NCI-H345 treated with DMSO at 0.1 percent for 48 hours (cell line): ENCODE measurements at regions not wholly inside any gene's neighbourhood (a gene's known extent, or its start where the extent isn't known, plus 50 kb on each side); places are given as distances from the start of the nearest gene placed in this dataset.
"Not testable (repeated sequence)": the region's sequence is repeated elsewhere in the genome, so short reads cannot be mapped to it uniquely, and the experiment has no call there.

Source experiments
- DNase-seq: peaks from one replicate; lab custom pipeline; 2025; ENCODE audit not compliant: unreplicated experiment; lab: John Stamatoyannopoulos, UW

DNA sequence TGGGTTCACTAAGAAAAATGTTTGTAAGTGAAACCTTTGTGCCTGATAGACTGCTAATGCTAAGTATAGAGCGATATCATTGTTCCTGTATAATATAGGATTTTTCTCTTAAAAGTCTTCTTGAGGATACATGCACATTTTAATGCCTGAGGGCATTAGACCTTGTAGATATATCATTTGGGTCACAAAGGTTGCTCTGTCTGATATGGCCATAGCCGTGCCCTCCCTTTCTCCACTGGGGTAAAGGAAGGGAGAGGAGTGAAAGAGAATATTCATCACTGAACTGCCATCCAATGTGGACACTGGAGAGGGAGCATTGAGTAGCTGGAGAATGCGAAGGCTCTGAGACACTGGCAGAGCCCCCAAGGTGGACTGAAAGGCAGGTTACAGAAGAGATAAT is 442.2 kb upstream of the SPTLC3 start:
- no peak for DNase-seq

DNA sequence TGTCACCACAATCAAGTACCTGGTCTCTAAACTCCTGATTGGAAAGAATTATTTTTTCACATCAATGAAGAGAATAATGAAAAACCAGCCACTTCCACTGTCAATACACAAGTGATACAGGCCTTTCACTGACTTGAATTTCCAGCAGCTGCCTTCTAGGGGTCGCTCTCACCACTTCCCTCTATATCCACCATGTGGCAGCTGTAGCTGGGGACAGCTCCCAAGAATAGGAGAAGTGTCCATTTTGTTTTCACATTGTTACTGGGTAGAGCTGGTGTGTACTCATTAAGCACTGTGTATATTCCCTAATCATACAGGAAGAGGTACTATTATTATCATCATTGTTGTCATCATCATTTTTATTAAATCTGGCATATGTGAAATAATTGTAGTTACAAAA is 438.4 kb upstream of the SPTLC3 start:
- no peak for DNase-seq

DNA sequence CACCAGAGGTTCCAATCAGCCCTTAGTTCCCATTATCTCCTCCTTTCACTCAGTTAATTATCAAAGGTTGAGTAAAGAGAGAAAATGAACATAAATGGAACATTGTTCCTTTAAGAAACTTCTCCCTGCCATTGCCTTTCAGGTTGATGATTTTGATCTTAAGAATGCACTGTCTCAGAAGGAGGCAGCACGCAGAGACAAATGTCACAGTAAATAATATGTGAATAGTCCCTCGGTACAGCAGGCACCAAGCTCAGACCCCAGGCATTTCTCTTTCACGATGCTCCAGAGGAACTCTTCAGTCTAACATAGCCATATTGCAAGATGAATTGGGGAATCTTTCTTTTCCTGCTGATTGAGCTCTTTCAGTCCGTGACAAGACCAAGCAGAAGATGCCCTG is 435.3 kb upstream of the SPTLC3 start:
- no peak for DNase-seq

DNA sequence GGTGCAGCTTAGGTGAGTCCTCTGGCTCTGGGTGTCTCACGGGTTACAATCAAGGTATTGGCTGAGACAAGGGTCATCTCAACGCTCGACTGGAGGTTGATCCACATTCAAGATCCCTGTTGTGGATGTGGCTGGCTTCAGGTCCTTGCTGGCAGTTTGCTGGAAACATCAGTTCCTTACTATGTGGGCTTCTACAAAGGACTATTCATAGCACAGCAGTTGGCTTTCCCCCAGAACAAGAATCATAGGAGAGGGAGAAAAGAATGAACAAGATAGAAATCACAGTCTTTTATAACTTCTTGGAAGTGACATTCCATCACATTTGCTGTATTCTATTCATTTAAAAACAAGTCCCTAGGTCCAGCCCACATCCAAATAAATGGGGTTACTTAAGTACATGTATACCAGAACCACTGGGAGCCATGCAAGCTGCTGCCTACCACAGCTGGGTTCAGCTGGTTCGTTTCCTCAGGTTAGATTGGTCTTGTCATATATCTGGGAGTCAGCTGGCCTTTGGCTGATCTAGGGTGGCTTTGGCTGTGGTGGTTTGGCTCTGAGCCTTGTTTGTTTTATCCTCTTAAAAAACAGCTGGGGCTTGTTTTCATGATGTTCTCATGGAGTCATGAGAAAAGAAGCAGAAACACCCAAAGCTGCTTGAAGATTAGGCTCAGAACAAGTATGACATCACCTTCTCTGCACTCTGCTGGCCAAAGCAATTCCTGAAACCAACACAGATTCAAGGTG is 433.2 kb upstream of the SPTLC3 start:
- no peak for DNase-seq

DNA sequence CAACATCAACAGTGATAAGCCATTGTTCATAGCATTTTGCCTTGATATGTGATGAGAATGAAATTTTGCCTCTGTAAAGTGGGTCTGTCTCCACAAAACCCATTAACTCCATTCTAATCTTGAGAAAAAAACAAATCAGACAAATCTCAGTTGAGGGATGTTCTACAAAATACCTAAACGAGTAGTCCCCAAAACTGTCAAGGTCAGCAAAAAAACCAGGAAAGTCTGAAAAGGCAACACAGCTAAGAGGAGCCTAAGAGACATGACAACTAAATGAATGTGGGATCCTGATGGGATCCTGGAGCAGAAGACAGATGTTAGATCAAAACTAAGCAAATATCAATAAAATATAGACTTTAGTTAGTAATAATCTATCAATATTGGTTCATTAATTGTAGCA is 431.6 kb upstream of the SPTLC3 start:
- no peak for DNase-seq

DNA sequence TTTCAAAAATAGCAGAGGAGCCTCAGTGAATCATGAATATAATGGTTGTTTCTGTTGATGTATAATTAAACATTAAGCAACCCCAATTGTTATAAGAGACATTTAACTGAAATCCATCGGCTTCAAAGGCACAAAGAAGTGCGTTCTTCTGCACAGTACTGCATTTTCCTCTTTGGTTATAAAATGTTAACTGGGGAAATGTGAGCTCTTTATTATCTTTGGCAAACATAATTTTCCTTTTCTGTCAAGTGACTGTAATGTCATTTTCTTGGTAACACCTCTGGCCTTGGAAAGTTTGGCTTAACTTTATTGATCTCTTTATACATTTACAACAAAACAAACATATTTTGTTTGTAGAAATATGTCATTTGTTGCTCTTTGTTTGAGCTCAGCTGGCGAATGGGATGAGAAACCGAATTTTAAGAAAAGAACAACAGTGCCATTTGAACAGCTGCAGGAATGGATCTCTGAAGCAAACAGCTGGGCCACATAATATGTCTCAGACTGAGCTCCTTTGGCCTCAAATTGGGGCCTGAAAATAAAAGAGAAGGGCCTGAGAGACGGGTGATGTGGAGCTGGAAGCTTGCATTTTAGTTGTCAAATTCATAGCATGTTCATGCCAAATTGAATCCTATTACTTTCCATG is 427.0 kb upstream of the SPTLC3 start:
- no peak for DNase-seq

DNA sequence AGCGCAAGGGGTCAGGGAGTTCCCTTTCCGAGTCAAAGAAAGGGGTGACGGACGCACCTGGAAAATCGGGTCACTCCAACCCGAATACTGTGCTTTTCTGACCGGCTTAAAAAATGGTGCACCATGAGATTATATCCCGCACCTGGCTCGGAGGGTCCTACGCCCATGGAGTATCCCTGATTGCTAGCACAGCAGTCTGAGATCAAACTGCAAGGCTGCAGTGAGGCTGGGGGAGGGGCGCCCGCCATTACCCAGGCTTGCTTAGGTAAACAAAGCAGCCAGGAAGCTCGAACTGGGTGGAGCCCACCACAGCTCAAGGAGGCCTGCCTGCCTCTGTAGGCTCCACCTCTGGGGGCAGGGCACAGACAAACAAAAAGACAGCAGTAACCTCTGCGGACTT is 426.1 kb upstream of the SPTLC3 start:
- not testable (repeated sequence) for DNase-seq

DNA sequence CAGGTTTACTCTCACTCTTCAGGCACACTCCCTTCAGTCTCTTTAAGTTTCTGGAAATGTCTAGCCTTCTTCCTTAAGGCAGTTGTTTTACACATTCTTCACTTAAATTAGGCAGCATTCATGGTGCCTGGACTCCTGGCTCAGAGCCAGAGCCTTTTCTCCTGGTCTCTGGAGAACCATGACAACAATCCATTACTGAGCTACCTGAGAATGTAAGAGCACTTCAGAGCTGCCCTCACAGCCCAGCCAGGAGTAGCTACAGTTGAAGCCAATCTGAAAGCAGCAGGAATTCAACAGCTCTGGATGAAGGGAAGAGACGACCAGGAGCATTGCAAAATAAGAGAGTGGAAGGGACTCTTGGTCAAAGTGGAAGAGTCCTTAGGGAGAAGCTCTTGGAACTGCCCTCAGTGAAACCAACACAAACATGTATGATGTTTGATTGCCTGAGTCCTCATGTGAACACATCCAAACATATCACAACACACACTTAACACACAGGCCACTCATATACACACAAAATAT is 416.8 kb upstream of the SPTLC3 start:
- peak; percentile 93 for DNase-seq

DNA sequence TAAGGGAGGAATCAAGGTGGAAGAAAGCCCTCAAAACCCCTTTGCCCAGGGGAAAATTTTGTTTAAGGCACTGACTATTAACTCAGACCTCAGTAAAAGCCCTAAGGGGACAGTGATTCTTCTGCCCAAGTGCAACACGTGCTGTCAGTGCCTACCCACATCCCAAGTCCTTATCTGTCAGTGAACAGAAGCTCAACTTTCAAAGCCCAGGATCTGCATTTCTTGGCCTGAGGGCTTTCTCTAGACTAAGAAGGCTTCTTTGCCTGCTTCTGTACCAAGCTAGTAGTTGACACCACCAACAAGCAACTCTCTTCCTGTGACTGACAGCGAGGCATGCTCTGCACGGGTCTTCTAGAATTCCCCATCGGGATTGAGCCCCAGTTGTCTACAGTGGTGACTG is 416.0 kb upstream of the SPTLC3 start:
- DNase-seq: no peak

DNA sequence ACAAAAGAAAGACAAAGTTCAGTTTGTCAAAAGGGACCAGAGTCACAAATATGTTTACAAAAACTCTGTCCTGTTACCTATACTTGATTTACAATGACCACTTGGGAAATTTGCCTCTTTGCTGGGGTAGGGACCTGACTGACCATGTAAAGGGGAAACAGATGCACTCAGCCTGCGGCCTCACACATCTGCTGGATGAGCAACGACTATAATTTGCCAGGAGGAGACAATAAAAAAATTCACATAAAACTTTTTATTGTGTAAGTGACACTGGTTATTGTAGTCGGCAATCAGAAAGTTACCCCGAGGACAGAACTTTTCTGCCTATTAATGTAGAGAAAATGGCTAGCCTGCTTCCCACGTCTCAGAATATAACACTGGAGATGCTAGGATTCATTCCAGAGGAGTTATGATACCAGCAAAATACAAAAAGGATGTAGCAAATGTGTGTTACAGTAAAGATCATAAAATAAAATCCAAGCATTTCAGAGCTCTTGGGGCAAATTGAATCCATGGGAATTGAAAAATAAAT is 415.4 kb upstream of the SPTLC3 start:
- no peak for DNase-seq

DNA sequence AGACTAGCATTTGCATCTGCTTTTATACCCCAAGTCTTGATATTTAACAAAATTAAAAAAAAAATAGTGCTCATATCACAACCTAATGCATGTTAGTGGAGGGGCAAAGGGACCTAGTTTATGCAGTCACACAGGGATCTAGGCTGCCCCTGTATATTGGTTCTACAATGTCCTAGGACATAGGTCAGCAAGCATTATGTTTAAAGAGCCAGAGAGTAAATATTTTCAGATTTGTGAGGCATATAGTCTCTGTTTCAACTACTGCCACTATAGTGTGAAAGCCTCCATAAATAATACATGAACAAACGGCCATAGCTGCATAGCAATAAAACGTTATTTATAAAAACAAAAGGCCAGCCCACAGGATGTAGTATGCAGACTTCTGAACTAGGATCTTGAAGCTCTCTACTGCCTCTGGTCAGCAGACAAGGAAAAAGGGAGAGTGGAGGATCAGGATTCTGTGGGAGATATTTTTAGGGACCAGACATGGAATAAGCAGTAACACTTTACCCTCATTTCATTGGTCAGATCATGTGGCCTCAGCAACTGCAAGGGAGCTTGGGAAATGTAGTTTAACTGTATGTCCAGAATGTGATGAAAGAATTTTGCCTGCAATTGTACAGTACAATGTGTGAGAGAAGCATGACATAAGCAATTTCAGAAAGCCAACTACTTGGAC is 414.2 kb upstream of the SPTLC3 start:
- no peak for DNase-seq

DNA sequence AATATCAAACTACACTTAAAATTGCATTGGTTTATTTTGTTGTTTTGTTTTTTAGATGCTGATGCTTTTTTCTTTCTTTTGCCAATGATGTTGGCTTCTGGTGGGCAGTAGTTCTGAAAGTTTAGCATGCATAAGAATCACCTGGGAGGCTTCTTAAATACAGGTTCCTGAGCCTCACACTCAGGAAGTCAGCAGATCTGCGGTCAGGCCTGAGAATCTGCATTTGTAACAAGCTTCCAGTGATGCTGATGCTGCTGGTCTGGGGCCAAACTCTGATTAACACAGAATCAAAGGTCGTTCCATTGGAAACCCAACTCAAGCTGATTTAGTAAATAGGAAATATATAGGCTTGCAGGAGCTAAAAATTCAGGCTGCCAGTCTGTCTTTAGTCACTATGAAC is 412.9 kb upstream of the SPTLC3 start:
- no peak for DNase-seq

DNA sequence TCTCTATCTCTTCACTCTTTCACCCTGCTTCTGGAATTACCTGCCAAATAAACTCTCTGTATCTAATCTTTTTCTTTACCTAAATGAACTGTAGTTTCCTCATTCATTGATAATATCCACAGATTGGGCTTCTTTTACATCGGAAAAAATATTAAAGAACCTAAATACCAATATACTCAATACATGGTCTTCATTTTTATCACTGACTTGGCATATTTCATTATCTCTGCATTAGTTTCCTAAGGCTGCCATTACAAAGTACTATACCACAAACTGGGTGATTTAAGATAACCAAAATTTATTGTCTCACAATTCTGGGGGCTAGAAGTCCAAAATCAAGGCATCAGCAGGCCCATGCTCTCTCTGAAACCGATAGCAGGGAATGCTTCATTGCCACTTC is 411.9 kb upstream of the SPTLC3 start:
- no peak for DNase-seq

DNA sequence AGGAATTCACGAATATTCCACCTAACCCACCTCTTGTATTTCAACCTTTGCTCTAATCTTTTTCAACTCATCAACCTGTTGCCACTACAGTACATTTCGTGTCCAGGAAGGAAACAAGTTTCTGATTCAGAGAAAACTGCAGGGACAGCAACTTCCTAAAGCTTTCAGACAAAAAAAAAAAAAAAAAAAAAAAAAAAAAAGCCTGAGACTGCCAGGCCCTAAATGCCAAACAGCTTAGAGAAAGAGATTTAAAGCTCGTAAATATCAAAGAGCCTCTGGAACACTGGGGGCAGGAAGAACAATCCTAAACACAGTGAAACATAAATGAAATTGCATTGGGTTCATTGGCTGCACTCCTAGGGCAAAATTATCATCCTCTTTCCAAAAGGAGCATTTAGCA is 411.2 kb upstream of the SPTLC3 start:
- DNase-seq: no peak

DNA sequence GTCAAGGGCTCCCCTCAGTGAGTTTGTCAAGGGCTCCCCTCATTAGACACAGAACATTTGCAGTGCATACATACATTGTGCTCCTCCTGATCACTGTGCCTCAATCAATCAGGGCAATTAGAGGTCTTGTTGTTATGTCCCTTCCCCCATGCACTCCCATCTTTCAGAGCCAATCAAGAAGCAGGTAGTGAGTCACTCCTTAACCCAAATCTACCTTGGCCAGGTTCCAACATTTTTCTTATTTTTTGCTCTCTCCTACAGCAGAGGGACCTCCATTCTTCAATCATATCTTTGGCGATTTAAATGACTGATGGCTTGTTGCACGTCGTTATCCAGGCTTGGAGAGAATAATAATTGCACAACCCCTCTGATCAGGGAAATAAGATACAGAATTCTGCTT is 409.9 kb upstream of the SPTLC3 start:
- DNase-seq: no peak

DNA sequence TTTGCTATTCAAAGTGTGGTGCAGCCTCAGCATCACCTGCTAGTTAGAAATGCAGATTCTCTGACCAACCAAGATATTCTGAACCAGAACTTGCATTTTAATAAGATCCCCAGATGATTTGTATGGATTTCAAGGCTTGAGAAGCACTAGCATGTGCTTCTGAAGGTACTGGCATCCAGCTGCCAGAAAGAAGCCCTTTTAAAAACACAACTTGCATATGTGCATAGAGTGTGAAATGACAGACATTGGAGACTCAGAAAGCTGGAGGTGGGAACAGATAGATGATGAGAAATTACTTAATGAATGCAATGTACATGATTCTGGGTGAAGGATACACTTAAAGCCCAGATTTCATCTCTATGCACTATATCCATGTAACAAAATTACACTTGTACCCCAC is 409.3 kb upstream of the SPTLC3 start:
- DNase-seq: no peak

DNA sequence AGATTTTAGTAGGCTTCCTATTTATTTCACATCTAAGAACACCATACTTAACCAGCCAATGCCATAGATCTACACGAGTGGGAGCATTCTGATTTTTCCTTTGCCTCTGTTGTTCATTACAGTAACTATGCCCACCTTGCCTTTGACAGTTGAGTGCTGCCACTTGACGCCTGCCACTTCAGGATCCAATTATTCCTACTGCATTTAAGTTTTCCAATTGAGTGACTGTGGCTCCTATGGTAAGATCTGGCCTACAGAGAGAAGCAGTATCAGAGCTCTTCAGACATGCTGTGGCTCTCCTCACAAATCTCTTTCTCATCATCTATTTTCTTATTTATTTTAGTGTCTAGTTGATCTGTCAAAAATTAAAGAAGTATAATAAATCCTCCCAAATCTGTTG is 403.0 kb upstream of the SPTLC3 start:
- peak; percentile 40 for DNase-seq

DNA sequence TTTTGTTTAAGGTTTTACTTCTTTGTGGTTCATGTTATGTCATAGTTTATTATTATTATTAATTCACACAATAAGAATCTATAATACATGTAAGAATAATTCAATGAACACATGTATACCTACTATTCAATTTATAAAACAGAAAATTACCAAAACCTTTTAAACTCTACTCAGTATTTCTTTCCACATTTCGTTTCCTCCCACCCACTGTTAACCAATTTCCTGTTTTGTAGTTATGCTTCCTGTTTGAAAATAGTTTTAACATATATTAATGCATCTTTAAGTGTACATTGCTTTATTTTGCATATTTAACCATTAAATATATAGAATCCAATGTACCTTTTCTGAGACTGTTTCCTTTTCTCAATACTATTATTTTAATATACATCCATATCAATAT is 397.9 kb upstream of the SPTLC3 start:
- no peak for DNase-seq

DNA sequence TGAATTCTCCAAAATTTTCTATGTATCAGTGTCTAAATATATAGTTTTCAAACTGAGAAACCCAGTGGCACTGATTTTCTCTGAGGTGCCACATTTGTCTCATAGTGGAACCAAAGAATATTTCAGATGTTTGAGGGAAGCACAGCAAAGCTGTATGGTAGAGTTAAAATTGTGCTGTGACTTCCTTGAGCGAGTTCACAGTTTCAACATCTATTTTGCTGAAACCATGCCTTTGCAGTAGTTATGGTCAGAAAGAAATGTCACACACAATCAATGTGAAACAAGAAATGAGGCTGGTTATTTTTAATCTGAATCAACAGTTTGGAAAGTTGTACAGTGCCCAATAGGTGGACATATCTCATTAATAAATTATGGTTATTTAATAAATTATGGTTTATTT is 394.0 kb upstream of the SPTLC3 start:
- DNase-seq: no peak

DNA sequence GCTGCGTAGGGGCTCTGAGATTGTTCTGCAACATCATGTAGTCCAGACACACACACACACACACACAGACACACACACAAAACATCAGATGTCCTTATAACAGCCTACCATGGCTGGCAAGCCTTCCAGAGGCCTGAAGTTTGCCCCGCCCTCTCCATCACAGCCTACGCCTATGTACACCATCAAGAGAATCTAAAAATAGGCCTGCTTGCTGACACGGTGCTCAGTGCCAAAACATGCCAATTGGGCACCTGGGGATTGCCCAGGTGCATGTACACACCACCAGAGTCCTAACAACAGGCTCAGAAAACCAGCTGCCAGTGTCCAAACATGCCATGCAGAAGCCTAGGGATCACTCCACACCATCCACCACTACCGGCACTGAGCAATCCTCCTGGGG is 391.7 kb upstream of the SPTLC3 start:
- DNase-seq: no peak

DNA sequence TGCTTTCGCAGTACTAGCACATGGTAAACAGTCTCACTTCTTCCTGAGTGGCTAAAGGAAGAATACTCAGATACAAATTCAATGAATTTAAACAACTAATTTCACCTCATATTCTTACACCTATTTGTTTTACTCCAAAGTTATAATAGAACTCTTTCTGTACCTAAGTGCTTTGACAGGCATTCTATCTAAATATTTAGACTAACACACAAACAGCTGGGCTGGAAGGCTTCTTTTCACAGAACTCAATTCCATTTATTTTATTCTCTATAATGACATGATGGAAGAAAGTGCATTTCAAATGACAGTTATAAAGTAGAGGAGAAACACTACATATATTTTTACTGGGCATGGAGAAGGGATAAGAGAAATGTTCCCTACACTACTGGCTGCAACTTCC is 384.9 kb upstream of the SPTLC3 start:
- DNase-seq: no peak

DNA sequence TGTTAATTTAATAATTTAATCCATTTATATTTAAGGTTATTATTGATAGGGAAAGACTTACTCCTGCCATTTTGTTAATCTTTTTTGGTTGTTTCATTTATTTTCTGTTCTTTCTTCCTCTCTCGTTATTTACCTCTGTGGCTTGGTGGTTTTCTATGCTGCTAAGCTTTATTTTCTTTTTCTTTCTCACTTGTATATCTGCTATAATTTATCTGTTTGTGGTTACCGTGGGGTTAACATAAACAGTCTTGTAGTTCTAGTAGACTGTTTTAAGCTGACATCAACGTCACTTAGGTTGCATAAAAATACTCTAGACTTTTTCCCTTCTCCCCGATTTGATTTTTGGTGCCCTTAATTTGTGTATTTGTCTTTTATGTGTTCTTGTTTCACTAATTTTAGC is 381.3 kb upstream of the SPTLC3 start:
- DNase-seq: no peak
